HT1080 (cell line): ENCODE measurements at regions not wholly inside any gene's neighbourhood (a gene's known extent, or its start where the extent isn't known, plus 50 kb on each side); places are given as distances from the start of the nearest gene placed in this dataset.

Source experiments
- DNase-seq: peaks from one replicate; pipeline ENCODE4 v3.0.0-alpha.2; 2015; ENCODE audit warnings: low read depth

GRCh38 chr2:64769392-64770044, 115.8 kb upstream of the SERTAD2 start:
- no peak for DNase-seq

GRCh38 chr2:64770137-64770780, 116.5 kb upstream of the SERTAD2 start:
- DNase-seq, result peak; percentile 46

GRCh38 chr2:64770781-64771334, 117.1 kb upstream of the SERTAD2 start:
- peak; percentile 95 for DNase-seq

GRCh38 chr2:64771737-64772136, 118.0 kb upstream of the SERTAD2 start:
- no peak for DNase-seq

- no peak for DNase-seq
Observed at GRCh38 chr2:64773461-64774118, 119.9 kb upstream of the SERTAD2 start.

- no peak for DNase-seq
Observed at GRCh38 chr2:64777841-64778240, 124.1 kb upstream of the SERTAD2 start.

GRCh38 chr2:64779117-64779690, 125.5 kb upstream of the SERTAD2 start:
- peak; percentile 82 for DNase-seq

GRCh38 chr2:64780041-64780440, 126.3 kb upstream of the SERTAD2 start:
- peak; percentile 47 for DNase-seq

- DNase-seq, result peak; percentile 31
Observed at GRCh38 chr2:64781711-64782390, 128.1 kb upstream of the SERTAD2 start.

GRCh38 chr2:64784168-64785061, 130.7 kb upstream of the SERTAD2 start:
- no peak for DNase-seq

GRCh38 chr2:64785245-64785644, 131.5 kb upstream of the SERTAD2 start:
- no peak for DNase-seq

GRCh38 chr2:64786343-64787018, 132.8 kb upstream of the SERTAD2 start:
- no peak for DNase-seq

GRCh38 chr2:64787019-64787365, 133.3 kb upstream of the SERTAD2 start:
- no peak for DNase-seq

- no peak for DNase-seq
Observed at GRCh38 chr2:64787698-64788097, 134.0 kb upstream of the SERTAD2 start.

- DNase-seq, result no peak
Observed at GRCh38 chr2:64789466-64790320, 136.0 kb upstream of the SERTAD2 start.

- peak; percentile 48 for DNase-seq
Observed at GRCh38 chr2:64792300-64792699, 138.6 kb upstream of the SERTAD2 start.

GRCh38 chr2:64792995-64793639, 139.4 kb upstream of the SERTAD2 start:
- DNase-seq, result peak; percentile 60

- DNase-seq, result no peak
Observed at GRCh38 chr2:64793701-64794100, 140.0 kb upstream of the SERTAD2 start.
